GM12875 (cell line): ENCODE measurements at regions not wholly inside any gene's neighbourhood (a gene's known extent, or its start where the extent isn't known, plus 50 kb on each side); places are given as distances from the start of the nearest gene placed in this dataset.
"Not testable (repeated sequence)": the region's sequence is repeated elsewhere in the genome, so short reads cannot be mapped to it uniquely, and the experiment has no call there.

ENCODE experiments used
- H3K4me3 ChIP-seq: one replicate; pipeline ENCODE4 v1.5.1; 2011; ENCODE audit warnings: low read depth, low read length, control low read depth
- CTCF ChIP-seq: IDR thresholded peaks from 2 replicates; pipeline ENCODE4 v1.5.1; 2011; ENCODE audit warnings: low read depth, mild to moderate bottlenecking, control low read depth, inconsistent platforms, low read length, moderate library complexity, borderline replicate concordance; ENCODE audit not compliant: insufficient read depth

GRCh38 chr12:29893002-29893401 lies 109.3 kb upstream of the TMTC1 start:
- TF ChIP-seq CTCF, result no peak
- H3K4me3 ChIP-seq, result no peak overlapping the region

- TF ChIP-seq CTCF, result no peak
- H3K4me3 ChIP-seq, result no peak overlapping the region
Measured at GRCh38 chr12:29891792-29892191, 108.0 kb upstream of the TMTC1 start.

DNA sequence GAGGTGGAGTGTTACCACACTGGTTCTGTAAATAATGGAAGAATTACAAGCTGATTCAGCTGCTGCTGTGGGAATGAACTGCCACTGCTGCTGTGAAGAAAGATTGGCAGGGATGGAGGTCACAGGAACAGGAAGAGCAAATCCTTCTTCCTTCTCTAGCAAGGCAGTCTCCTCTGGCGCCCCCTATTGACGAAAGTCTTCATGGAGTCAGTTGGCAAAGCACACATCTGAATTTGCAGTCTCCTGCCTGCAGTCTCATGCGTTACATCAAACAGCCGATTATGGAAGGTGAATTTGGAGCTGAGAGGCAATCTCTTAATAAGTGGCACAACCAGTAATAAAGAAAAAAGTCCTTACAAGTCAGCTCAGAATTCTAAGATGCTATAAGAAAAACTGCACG lies 106.0 kb upstream of the TMTC1 start:
- peak; percentile 13; the same call in 1 of the 2 replicates for TF ChIP-seq CTCF
- no peak overlapping the region for H3K4me3 ChIP-seq

DNA sequence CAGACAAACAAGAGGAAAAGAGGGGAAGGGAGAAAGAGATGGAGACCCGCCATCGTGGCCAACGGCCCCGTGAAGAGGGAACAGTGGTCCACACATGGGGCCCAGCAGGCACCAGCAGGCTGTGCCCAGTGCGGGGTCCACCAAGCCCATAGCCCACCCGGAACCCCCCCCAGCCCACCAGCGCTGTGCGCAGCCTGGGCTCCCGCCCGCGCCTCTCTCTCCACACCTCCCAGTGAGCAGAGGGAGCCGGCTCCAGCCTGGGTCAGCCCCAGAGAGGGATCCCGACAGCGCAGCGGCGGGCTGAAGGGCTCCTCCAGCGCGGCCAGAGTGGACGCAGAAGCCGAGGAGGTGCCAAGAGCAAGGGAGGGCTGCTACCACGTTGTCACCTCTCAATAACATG lies 105.0 kb upstream of the TMTC1 start:
- H3K4me3 ChIP-seq, result no peak overlapping the region
- no peak for TF ChIP-seq CTCF

GRCh38 chr12:29884957-29885356 lies 101.2 kb upstream of the TMTC1 start:
- not testable (repeated sequence) for H3K4me3 ChIP-seq

DNA sequence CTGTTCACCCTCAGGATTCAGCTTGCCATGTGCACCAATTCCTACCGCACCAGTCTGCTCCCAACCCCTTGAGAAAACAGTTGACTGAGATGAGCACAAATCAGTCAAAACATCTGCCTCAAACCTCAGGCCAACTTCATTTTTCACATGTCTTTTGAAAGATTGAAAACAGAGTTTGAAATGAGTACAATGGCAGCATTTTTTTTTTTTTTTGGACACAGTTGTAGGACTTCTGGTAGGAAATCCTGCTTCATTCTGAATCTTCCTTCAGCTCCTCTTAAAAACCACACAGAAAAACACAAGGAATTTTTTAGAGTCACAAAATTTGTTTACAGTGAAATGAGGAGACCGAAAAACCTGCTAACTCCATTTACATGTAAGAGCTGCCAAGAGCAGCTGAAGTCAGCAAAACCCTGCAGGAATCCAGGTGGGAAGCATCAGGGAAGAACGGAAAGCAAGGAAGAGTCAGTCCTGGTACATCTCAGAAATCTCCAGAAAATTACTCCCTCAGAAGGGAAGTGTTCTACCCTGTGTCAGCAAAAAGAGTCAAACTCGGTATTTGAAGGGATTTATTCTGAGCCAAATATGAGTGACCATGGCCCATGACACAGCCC lies 100.3 kb upstream of the TMTC1 start:
- no peak for TF ChIP-seq CTCF
- no peak overlapping the region for H3K4me3 ChIP-seq

- no peak for TF ChIP-seq CTCF
- H3K4me3 ChIP-seq, result no peak overlapping the region
Measured at GRCh38 chr12:29883525-29883924, 99.8 kb upstream of the TMTC1 start.

- no peak for TF ChIP-seq CTCF
- no peak overlapping the region for H3K4me3 ChIP-seq
Measured at GRCh38 chr12:29882846-29883245, 99.1 kb upstream of the TMTC1 start.
